Heart left ventricle (tissue), 13 donors: ENCODE measurements at regions not wholly inside any gene's neighbourhood (a gene's known extent, or its start where the extent isn't known, plus 50 kb on each side); places are given as distances from the start of the nearest gene placed in this dataset.

Experiments
- CTCF ChIP-seq, 12 donors: fragments of 200-600 bp; sonication (generic) in 4 of 12; IDR thresholded peaks; one replicate each; pipeline versions ENCODE4 v1.5.0 to v1.8.0; 2018 to 2022; ENCODE audit warnings: antibody characterized with exemption in 12 of 12, mild to moderate bottlenecking in 5 of 12
- POLR2A ChIP-seq, 2 donors: fragments of 450-650 bp; IDR thresholded peaks; one replicate each; pipeline ENCODE4 v1.6.1; 2017; ENCODE audit warnings: antibody characterized with exemption in 2 of 2, mild to moderate bottlenecking in 2 of 2, moderate library complexity in 2 of 2
- donor health status: ischemic (EF 13 %, LVEDD 7.1; RV severe dilation, severe dysfunction).
- donor health status: DM: no; HTN: yes; CAD: no.
- donor health status: DM: no; HTN: no; CAD: no.
- donor health status: ischemic (EF 25% LVEDD 6.9; RV normal size, moderate dysfunction).
- donor health status: ischemic (EF 25% LVEDD 5.7; RV mildly dilated, moderate dysfunction).
- donor health status: ischemic (EF 35%, LVEDD 5.7; RV mildly dilated, moderate dysfunction).
- donor health status: nonischemic (EF 11% LVEDD 7.7; RV severe dilation, severe dysfunction).
- donor health status: DM: yes; HTN: yes; CAD: no.
- donor health status: PGD.
- donor health status: ischemic (EF 29% LVEDD 5.4; RV normal size, mild dysfunction).
- donor health status: nonischemic (EF 23%, LVEDD 6.1; RV moderate dilation, normal function).

GRCh38 chr5:103466495-103466894, 96.1 kb downstream of the NUDT12 start:
- TF ChIP-seq CTCF (IDR thresholded peaks at IDR 0.05) (no peak), POLR2A (IDR thresholded peaks at IDR 0.05) (no peak)
